ENCODE measurements at regions not wholly inside any gene's neighbourhood (a gene's known extent, or its start where the extent isn't known, plus 50 kb on each side); places are given as distances from the start of the nearest gene placed in this dataset.

- DNase-seq: no peak
- Mint-ChIP-seq H3K9me3 (no peaks in the 10 kb centered on the region), H3K4me3 (no peak overlapping the region), H3K4me1 (peaks cover 22% of the 10 kb centered on the region), H3K36me3 (no peaks in the 10 kb centered on the region), H3K27me3 (peaks cover 2% of the 10 kb centered on the region), H3K27ac (no peak overlapping the region)
- ATAC-seq (ENCODE audit: low read depth): no peak
- POLR2A ChIA-PET: interaction anchor here (0.5 to 0.8 kb wide), 2 partner anchors 9 to 67 kb away, joined by 3 read pairs; no protein-coding TSS in a partner anchor
These were observed 74.0 kb downstream of the GATA3 start for GRCh38 chr10:8128511-8128910.

- ATAC-seq (ENCODE audit: low read depth) (no peak), DNase-seq (no peak)
- no peak overlapping the region for H3K27ac Mint-ChIP-seq
- H3K27me3 Mint-ChIP-seq: peaks cover 2% of the 10 kb centered on the region
- H3K4me1 Mint-ChIP-seq: peaks cover 27% of the 10 kb centered on the region
- no peaks in the 10 kb centered on the region for H3K9me3 Mint-ChIP-seq
- H3K36me3 Mint-ChIP-seq: no peaks in the 10 kb centered on the region
- POLR2A ChIA-PET: interaction anchor here (0.8 kb wide), 1 partner anchor 8 kb away, joined by 3 read pairs; no protein-coding TSS in a partner anchor
- H3K4me3 Mint-ChIP-seq: no peak overlapping the region
These were observed 75.0 kb downstream of the GATA3 start for GRCh38 chr10:8129438-8129837.

GRCh38 chr10:8130973-8131911 lies 76.8 kb downstream of the GATA3 start:
- Mint-ChIP-seq H3K4me1 (peaks cover 33% of the 10 kb centered on the region), H3K27ac (peak overlapping the region; percentile 49), H3K4me3 (peak overlapping the region; percentile 57), H3K9me3 (no peaks in the 10 kb centered on the region), H3K27me3 (peaks cover 2% of the 10 kb centered on the region), H3K36me3 (no peaks in the 10 kb centered on the region)
- DNase-seq: no peak
- POLR2A ChIA-PET: no interaction called here
- ATAC-seq (ENCODE audit: low read depth): peak; percentile 51

GRCh38 chr10:8133146-8133545 lies 78.7 kb downstream of the GATA3 start:
- POLR2A ChIA-PET: interaction anchor here (1.0 to 1.7 kb wide), 6 partner anchors 62 to 268 kb away, joined by 3 to 7 read pairs (median 4); no protein-coding TSS in a partner anchor
- peak overlapping the region; percentile 8 for H3K27ac Mint-ChIP-seq
- peaks cover 49% of the 10 kb centered on the region for H3K4me1 Mint-ChIP-seq
- H3K36me3 Mint-ChIP-seq: no peaks in the 10 kb centered on the region
- H3K27me3 Mint-ChIP-seq: peaks cover 2% of the 10 kb centered on the region
- no peak for DNase-seq
- peak overlapping the region; percentile 57 for H3K4me3 Mint-ChIP-seq
- no peaks in the 10 kb centered on the region for H3K9me3 Mint-ChIP-seq
- ATAC-seq (ENCODE audit: low read depth): no peak

- no peaks in the 10 kb centered on the region for H3K9me3 Mint-ChIP-seq
These were observed 82.2 kb downstream of the GATA3 start for GRCh38 chr10:8136736-8137135.

GRCh38 chr10:8137272-8137681 lies 82.8 kb downstream of the GATA3 start:
- ATAC-seq (ENCODE audit: low read depth) (peak; percentile 83), DNase-seq (peak; percentile 47)
- Mint-ChIP-seq H3K27me3 (no peaks in the 10 kb centered on the region), H3K4me3 (peak overlapping the region; percentile 88), H3K27ac (peak overlapping the region; percentile 97), H3K36me3 (no peaks in the 10 kb centered on the region), H3K4me1 (peaks cover 45% of the 10 kb centered on the region), H3K9me3 (no peaks in the 10 kb centered on the region)
- POLR2A ChIA-PET: interaction anchor here (0.7 to 3.1 kb wide), 12 partner anchors 8 to 349 kb away, joined by 3 to 26 read pairs (median 4); partner anchors contain the start of genes ATP5F1C, GATA3 and KIN

More at GRCh38 chr10:8136736-8137135, 82.2 kb downstream of the GATA3 start:
- DNase-seq (no peak), ATAC-seq (ENCODE audit: low read depth) (peak; percentile 7)
- peak overlapping the region; percentile 97 for H3K27ac Mint-ChIP-seq
- H3K27me3 Mint-ChIP-seq: no peaks in the 10 kb centered on the region
- POLR2A ChIA-PET: interaction anchor here (0.7 to 3.1 kb wide), 11 partner anchors 8 to 348 kb away, joined by 3 to 26 read pairs (median 3); partner anchors contain the start of genes ATP5F1C, GATA3 and KIN
- no peaks in the 10 kb centered on the region for H3K36me3 Mint-ChIP-seq
- peak overlapping the region; percentile 88 for H3K4me3 Mint-ChIP-seq
- peaks cover 48% of the 10 kb centered on the region for H3K4me1 Mint-ChIP-seq

GRCh38 chr10:8137726-8138125 lies 83.2 kb downstream of the GATA3 start:
- DNase-seq: peak; percentile 57
- POLR2A ChIA-PET: interaction anchor here (0.7 to 3.1 kb wide), 10 partner anchors 9 to 273 kb away, joined by 3 to 26 read pairs (median 4); partner anchors contain the start of gene GATA3
- Mint-ChIP-seq H3K4me3 (peak overlapping the region; percentile 88), H3K9me3 (no peaks in the 10 kb centered on the region), H3K36me3 (no peaks in the 10 kb centered on the region), H3K27ac (peak overlapping the region; percentile 97), H3K27me3 (no peaks in the 10 kb centered on the region), H3K4me1 (peaks cover 44% of the 10 kb centered on the region)
- peak; percentile 53 for ATAC-seq (ENCODE audit: low read depth)

- POLR2A ChIA-PET: interaction anchor here (0.7 to 2.8 kb wide), 3 partner anchors 193 to 275 kb away, joined by 3 to 16 read pairs (median 3); no protein-coding TSS in a partner anchor
- peak overlapping the region; percentile 97 for H3K27ac Mint-ChIP-seq
- no peaks in the 10 kb centered on the region for H3K27me3 Mint-ChIP-seq
- ATAC-seq (ENCODE audit: low read depth) (no peak), DNase-seq (no peak)
- H3K9me3 Mint-ChIP-seq: no peaks in the 10 kb centered on the region
- peaks cover 36% of the 10 kb centered on the region for H3K4me1 Mint-ChIP-seq
- peak overlapping the region; percentile 88 for H3K4me3 Mint-ChIP-seq
- H3K36me3 Mint-ChIP-seq: no peaks in the 10 kb centered on the region
These were observed 84.0 kb downstream of the GATA3 start for GRCh38 chr10:8138471-8138870.

GRCh38 chr10:8144496-8144895 lies 90.0 kb downstream of the GATA3 start:
- DNase-seq (no peak), ATAC-seq (ENCODE audit: low read depth) (no peak)
- Mint-ChIP-seq H3K36me3 (no peaks in the 10 kb centered on the region), H3K27ac (no peak overlapping the region), H3K4me1 (peaks cover 3% of the 10 kb centered on the region), H3K9me3 (no peaks in the 10 kb centered on the region), H3K27me3 (peaks cover 3% of the 10 kb centered on the region), H3K4me3 (no peak overlapping the region)
- POLR2A ChIA-PET: no interaction called here

- Mint-ChIP-seq H3K27me3 (peaks cover 3% of the 10 kb centered on the region), H3K36me3 (no peaks in the 10 kb centered on the region), H3K9me3 (no peaks in the 10 kb centered on the region), H3K4me3 (no peak overlapping the region), H3K27ac (no peak overlapping the region), H3K4me1 (no peaks in the 10 kb centered on the region)
- no peak for DNase-seq
- no peak for ATAC-seq (ENCODE audit: low read depth)
- POLR2A ChIA-PET: no interaction called here
These were observed 92.2 kb downstream of the GATA3 start for GRCh38 chr10:8146650-8147049.

- no peak overlapping the region for H3K4me3 Mint-ChIP-seq
- peaks cover 11% of the 10 kb centered on the region for H3K27me3 Mint-ChIP-seq
- no peak for ATAC-seq (ENCODE audit: low read depth)
- DNase-seq: no peak
- H3K4me1 Mint-ChIP-seq: no peaks in the 10 kb centered on the region
- H3K27ac Mint-ChIP-seq: no peak overlapping the region
- no peaks in the 10 kb centered on the region for H3K9me3 Mint-ChIP-seq
- POLR2A ChIA-PET: no interaction called here
- H3K36me3 Mint-ChIP-seq: no peaks in the 10 kb centered on the region
These were observed 95.5 kb downstream of the GATA3 start for GRCh38 chr10:8149991-8150390.

GRCh38 chr10:8150401-8150905 lies 96.0 kb downstream of the GATA3 start:
- H3K36me3 Mint-ChIP-seq: no peaks in the 10 kb centered on the region
- H3K4me3 Mint-ChIP-seq: no peak overlapping the region
- H3K27ac Mint-ChIP-seq: no peak overlapping the region
- no peak for ATAC-seq (ENCODE audit: low read depth)
- POLR2A ChIA-PET: no interaction called here
- peaks cover 11% of the 10 kb centered on the region for H3K27me3 Mint-ChIP-seq
- DNase-seq: no peak
- no peaks in the 10 kb centered on the region for H3K9me3 Mint-ChIP-seq
- no peaks in the 10 kb centered on the region for H3K4me1 Mint-ChIP-seq

- Mint-ChIP-seq H3K9me3 (no peaks in the 10 kb centered on the region), H3K4me3 (no peak overlapping the region), H3K36me3 (no peaks in the 10 kb centered on the region), H3K27ac (no peak overlapping the region), H3K27me3 (peaks cover 11% of the 10 kb centered on the region), H3K4me1 (no peaks in the 10 kb centered on the region)
- ATAC-seq (ENCODE audit: low read depth) (no peak), DNase-seq (no peak)
- POLR2A ChIA-PET: no interaction called here
These were observed 96.6 kb downstream of the GATA3 start for GRCh38 chr10:8151086-8151485.

Measured in activated naive CD8-positive, alpha-beta T cell treated with anti-CD3 and anti-CD28 coated beads, Interleukin-2, amount 10 ng/mL, durations not matched to agents 7 days and 5 days (primary cell).